ENCODE measurements at regions not wholly inside any gene's neighbourhood (a gene's known extent, or its start where the extent isn't known, plus 50 kb on each side); places are given as distances from the start of the nearest gene placed in this dataset.

- Mint-ChIP-seq H3K9me3 (no peaks in the 10 kb centered on the region), H3K4me3 (no peak overlapping the region), H3K4me1 (ENCODE audit: low read depth) (no peaks in the 10 kb centered on the region), H3K27me3 (ENCODE audit: low read depth) (no peaks in the 10 kb centered on the region), H3K27ac (no peak overlapping the region), H3K36me3 (ENCODE audit: low read depth) (no peaks in the 10 kb centered on the region)
Measured at GRCh38 chr1:195243492-195243891, 1364.7 kb downstream of the KCNT2 start.

GRCh38 chr1:195241066-195241465, 1367.2 kb downstream of the KCNT2 start:
- Mint-ChIP-seq H3K4me3 (no peak overlapping the region), H3K9me3 (no peaks in the 10 kb centered on the region), H3K36me3 (ENCODE audit: low read depth) (no peaks in the 10 kb centered on the region), H3K27me3 (ENCODE audit: low read depth) (no peaks in the 10 kb centered on the region), H3K4me1 (ENCODE audit: low read depth) (no peaks in the 10 kb centered on the region), H3K27ac (no peak overlapping the region)

GRCh38 chr1:195238313-195238712, 1369.9 kb downstream of the KCNT2 start:
- no peaks in the 10 kb centered on the region for H3K27me3 Mint-ChIP-seq (ENCODE audit: low read depth)
- H3K9me3 Mint-ChIP-seq, result no peaks in the 10 kb centered on the region
- no peak overlapping the region for H3K4me3 Mint-ChIP-seq
- H3K27ac Mint-ChIP-seq, result no peak overlapping the region
- H3K4me1 Mint-ChIP-seq (ENCODE audit: low read depth), result no peaks in the 10 kb centered on the region
- no peaks in the 10 kb centered on the region for H3K36me3 Mint-ChIP-seq (ENCODE audit: low read depth)

- Mint-ChIP-seq H3K4me3 (no peak overlapping the region), H3K27me3 (ENCODE audit: low read depth) (no peaks in the 10 kb centered on the region), H3K27ac (no peak overlapping the region), H3K9me3 (no peaks in the 10 kb centered on the region), H3K36me3 (ENCODE audit: low read depth) (no peaks in the 10 kb centered on the region), H3K4me1 (ENCODE audit: low read depth) (no peaks in the 10 kb centered on the region)
Measured at GRCh38 chr1:195236991-195237889, 1371.0 kb downstream of the KCNT2 start.

GRCh38 chr1:195218428-195219212, 1389.6 kb downstream of the KCNT2 start:
- no peaks in the 10 kb centered on the region for H3K36me3 Mint-ChIP-seq (ENCODE audit: low read depth)
- H3K9me3 Mint-ChIP-seq, result no peaks in the 10 kb centered on the region
- no peaks in the 10 kb centered on the region for H3K4me1 Mint-ChIP-seq (ENCODE audit: low read depth)
- H3K27ac Mint-ChIP-seq, result no peak overlapping the region
- H3K27me3 Mint-ChIP-seq (ENCODE audit: low read depth), result no peaks in the 10 kb centered on the region
- H3K4me3 Mint-ChIP-seq, result no peak overlapping the region

GRCh38 chr1:195202241-195202640, 1406.0 kb downstream of the KCNT2 start:
- Mint-ChIP-seq H3K4me1 (ENCODE audit: low read depth) (peaks cover 2% of the 10 kb centered on the region), H3K27me3 (ENCODE audit: low read depth) (no peaks in the 10 kb centered on the region), H3K4me3 (no peak overlapping the region), H3K27ac (no peak overlapping the region), H3K9me3 (no peaks in the 10 kb centered on the region), H3K36me3 (ENCODE audit: low read depth) (no peaks in the 10 kb centered on the region)

- H3K4me1 Mint-ChIP-seq (ENCODE audit: low read depth), result peaks cover 2% of the 10 kb centered on the region
- H3K27ac Mint-ChIP-seq, result no peak overlapping the region
- no peak overlapping the region for H3K4me3 Mint-ChIP-seq
- no peaks in the 10 kb centered on the region for H3K27me3 Mint-ChIP-seq (ENCODE audit: low read depth)
- no peaks in the 10 kb centered on the region for H3K9me3 Mint-ChIP-seq
- no peaks in the 10 kb centered on the region for H3K36me3 Mint-ChIP-seq (ENCODE audit: low read depth)
Measured at GRCh38 chr1:195200772-195201171, 1407.5 kb downstream of the KCNT2 start.

- no peak overlapping the region for H3K4me3 Mint-ChIP-seq
- H3K27me3 Mint-ChIP-seq (ENCODE audit: low read depth), result peaks cover 7% of the 10 kb centered on the region
- H3K4me1 Mint-ChIP-seq (ENCODE audit: low read depth), result peaks cover 10% of the 10 kb centered on the region
- H3K27ac Mint-ChIP-seq, result no peak overlapping the region
- H3K36me3 Mint-ChIP-seq (ENCODE audit: low read depth), result no peaks in the 10 kb centered on the region
- peaks cover 3% of the 10 kb centered on the region for H3K9me3 Mint-ChIP-seq
Measured at GRCh38 chr1:195197116-195197515, 1411.1 kb downstream of the KCNT2 start.

- H3K27me3 Mint-ChIP-seq (ENCODE audit: low read depth), result peaks cover 19% of the 10 kb centered on the region
- peak overlapping the region; percentile 11 for H3K4me3 Mint-ChIP-seq
- H3K36me3 Mint-ChIP-seq (ENCODE audit: low read depth), result no peaks in the 10 kb centered on the region
- H3K4me1 Mint-ChIP-seq (ENCODE audit: low read depth), result peaks cover 10% of the 10 kb centered on the region
- peak overlapping the region; percentile 13 for H3K27ac Mint-ChIP-seq
- peaks cover 3% of the 10 kb centered on the region for H3K9me3 Mint-ChIP-seq
Measured at GRCh38 chr1:195195423-195196057, 1412.7 kb downstream of the KCNT2 start.

- peaks cover 10% of the 10 kb centered on the region for H3K4me1 Mint-ChIP-seq (ENCODE audit: low read depth)
- no peak overlapping the region for H3K27ac Mint-ChIP-seq
- peaks cover 19% of the 10 kb centered on the region for H3K27me3 Mint-ChIP-seq (ENCODE audit: low read depth)
- no peak overlapping the region for H3K4me3 Mint-ChIP-seq
- H3K36me3 Mint-ChIP-seq (ENCODE audit: low read depth), result no peaks in the 10 kb centered on the region
- H3K9me3 Mint-ChIP-seq, result peaks cover 3% of the 10 kb centered on the region
Measured at GRCh38 chr1:195193134-195193533, 1415.1 kb downstream of the KCNT2 start.

GRCh38 chr1:195188821-195189220, 1419.4 kb downstream of the KCNT2 start:
- no peak overlapping the region for H3K27ac Mint-ChIP-seq
- H3K9me3 Mint-ChIP-seq, result no peaks in the 10 kb centered on the region
- no peaks in the 10 kb centered on the region for H3K36me3 Mint-ChIP-seq (ENCODE audit: low read depth)
- no peak overlapping the region for H3K4me3 Mint-ChIP-seq
- H3K27me3 Mint-ChIP-seq (ENCODE audit: low read depth), result peaks cover 12% of the 10 kb centered on the region
- H3K4me1 Mint-ChIP-seq (ENCODE audit: low read depth), result no peaks in the 10 kb centered on the region

GRCh38 chr1:195186544-195186943, 1421.7 kb downstream of the KCNT2 start:
- no peak overlapping the region for H3K4me3 Mint-ChIP-seq
- no peaks in the 10 kb centered on the region for H3K9me3 Mint-ChIP-seq
- no peaks in the 10 kb centered on the region for H3K4me1 Mint-ChIP-seq (ENCODE audit: low read depth)
- peaks cover 9% of the 10 kb centered on the region for H3K27me3 Mint-ChIP-seq (ENCODE audit: low read depth)
- no peak overlapping the region for H3K27ac Mint-ChIP-seq
- no peaks in the 10 kb centered on the region for H3K36me3 Mint-ChIP-seq (ENCODE audit: low read depth)

GRCh38 chr1:195185736-195186135, 1422.5 kb downstream of the KCNT2 start:
- Mint-ChIP-seq H3K4me3 (no peak overlapping the region), H3K27ac (no peak overlapping the region), H3K4me1 (ENCODE audit: low read depth) (no peaks in the 10 kb centered on the region), H3K36me3 (ENCODE audit: low read depth) (no peaks in the 10 kb centered on the region), H3K27me3 (ENCODE audit: low read depth) (peaks cover 1% of the 10 kb centered on the region), H3K9me3 (no peaks in the 10 kb centered on the region)

- no peaks in the 10 kb centered on the region for H3K4me1 Mint-ChIP-seq (ENCODE audit: low read depth)
- H3K27me3 Mint-ChIP-seq (ENCODE audit: low read depth), result no peaks in the 10 kb centered on the region
- H3K36me3 Mint-ChIP-seq (ENCODE audit: low read depth), result no peaks in the 10 kb centered on the region
- no peak overlapping the region for H3K4me3 Mint-ChIP-seq
- H3K27ac Mint-ChIP-seq, result no peak overlapping the region
- no peaks in the 10 kb centered on the region for H3K9me3 Mint-ChIP-seq
Measured at GRCh38 chr1:195185321-195185720, 1422.9 kb downstream of the KCNT2 start.
